ENCODE measurements at regions not wholly inside any gene's neighbourhood (a gene's known extent, or its start where the extent isn't known, plus 50 kb on each side); places are given as distances from the start of the nearest gene placed in this dataset.

DNA sequence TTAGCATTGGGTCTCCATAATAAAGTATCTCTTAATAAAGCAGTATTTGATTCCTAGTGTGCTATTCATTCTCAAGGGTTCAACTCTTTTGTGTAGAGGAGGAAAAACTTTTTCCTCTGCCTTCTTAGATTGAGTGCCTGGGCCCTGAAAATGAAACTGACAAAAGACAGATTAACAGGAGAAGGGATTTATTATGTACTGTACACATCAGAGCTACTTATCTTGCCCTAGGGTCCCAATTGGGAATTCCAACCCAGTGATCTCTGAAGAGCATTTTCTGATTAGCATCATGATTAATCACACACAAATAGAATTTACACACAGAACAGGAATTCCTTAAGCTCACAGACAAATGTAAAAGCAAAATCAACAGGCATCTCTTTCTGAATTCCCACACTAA, 128.9 kb downstream of the CD164 start:
- TF ChIP-seq POLR2A (IDR thresholded peaks at IDR 0.05; ENCODE audit: low read length) (no peak), GATA1 (IDR thresholded peaks at IDR 0.05; ENCODE audit: low read depth, low read length) (no peak)
